Endothelial cell of umbilical vein (primary cell): ENCODE measurements at regions not wholly inside any gene's neighbourhood (a gene's known extent, or its start where the extent isn't known, plus 50 kb on each side); places are given as distances from the start of the nearest gene placed in this dataset.
"Not testable (repeated sequence)": the region's sequence is repeated elsewhere in the genome, so short reads cannot be mapped to it uniquely, and the experiment has no call there.

Experiments used
- BruUV-seq: library from RNA; stranded (reverse); fragments of 400-500 nt; replicated peaks from 2 replicates; lab custom pipeline; 2021; lab: Mats Ljungman, UMichigan
- CTCF ChIA-PET: fragments of 300-600, 350-600 bp; sonication (Branson Sonifier 250); formaldehyde crosslinking; loops from one replicate; lab custom pipeline; 2021; ENCODE audit warnings: antibody characterized with exemption, inconsistent platforms; lab: Charles Lee
- POLR2A ChIA-PET: fragments of 300-600, 350-600 bp; sonication (Branson Sonifier 250); formaldehyde crosslinking; loops from one replicate; lab custom pipeline; 2021; ENCODE audit warnings: antibody characterized with exemption, inconsistent platforms; lab: Charles Lee
- DNase-seq: peaks from one replicate; pipeline ENCODE4 v3.0.0-alpha.2; 2011; ENCODE audit warnings: low read depth, low spot score
- FAIRE-seq: peaks from 2 replicates; lab custom pipeline; 2011; peaks lifted over from hg19 to GRCh38; lab: Jason Lieb, UNC
- H2AFZ ChIP-seq: 2 replicates; pipeline ENCODE4 v1.6.0; 2012; ENCODE audit warnings: low read depth, low read length, control low read depth, inconsistent platforms
- H3K27ac ChIP-seq: 2 replicates; pipeline ENCODE4 v1.5.1; 2011; ENCODE audit warnings: low read depth, mild to moderate bottlenecking, control low read depth, low read length, moderate library complexity; ENCODE audit not compliant: insufficient read depth
- H3K27me3 ChIP-seq, 2 experiments: 2 replicates each; pipeline versions ENCODE4 v1.6.0 to v1.6.1; 2011; ENCODE audit warnings: low read length in 2 of 2, mixed read lengths in 1 of 2; ENCODE audit not compliant: control insufficient read depth in 2 of 2, insufficient read depth in 2 of 2
- H3K36me3 ChIP-seq, 2 experiments: 2 replicates in 1 of 2; 3 replicates in 1 of 2; pipeline ENCODE4 v1.5.1; 2011; ENCODE audit warnings: low read length in 2 of 2, mild to moderate bottlenecking in 1 of 2, moderate library complexity in 1 of 2; ENCODE audit not compliant: control insufficient read depth in 2 of 2, insufficient read depth in 2 of 2; ENCODE audit errors: extremely low read depth in 1 of 2
- H3K4me1 ChIP-seq: 3 replicates; pipeline ENCODE4 v1.5.1; 2011; ENCODE audit warnings: mild to moderate bottlenecking, low read length; ENCODE audit not compliant: control insufficient read depth, insufficient read depth; ENCODE audit errors: extremely low read depth
- H3K4me2 ChIP-seq: 2 replicates; pipeline ENCODE4 v1.6.1; 2011; ENCODE audit warnings: low read length, control low read depth, mixed read lengths; ENCODE audit not compliant: insufficient read depth
- H3K4me3 ChIP-seq, 3 experiments: fragments of 200-600 bp in 1 of 3; sonication (generic), shearing (Covaris generic) in 1 of 3; replicated peaks in 1 of 3; 2 replicates each; pipeline ENCODE4 v1.5.1; 2011 to 2016; ENCODE audit warnings: control low read depth in 3 of 3, low read length in 3 of 3, mild to moderate bottlenecking in 2 of 3, inconsistent platforms in 1 of 3, low read depth in 1 of 3, moderate library complexity in 1 of 3; ENCODE audit not compliant: insufficient read depth in 1 of 3
- H3K79me2 ChIP-seq: 2 replicates; pipeline ENCODE4 v1.6.0; 2012; ENCODE audit warnings: low read length, inconsistent platforms; ENCODE audit not compliant: control insufficient read depth, insufficient read depth
- H3K9ac ChIP-seq: replicated peaks from 2 replicates; pipeline ENCODE3; 2011; ENCODE audit warnings: low read length, control low read depth; ENCODE audit not compliant: insufficient read depth; ENCODE audit errors: extremely low read depth
- H3K9me1 ChIP-seq: replicated peaks from 3 replicates; pipeline ENCODE4 v1.6.0; 2011; ENCODE audit warnings: mild to moderate bottlenecking, low read length; ENCODE audit not compliant: control insufficient read depth, insufficient read depth; ENCODE audit errors: extremely low read depth
- H3K9me3 ChIP-seq: replicated peaks from 2 replicates; pipeline ENCODE4 v1.5.1; 2012; ENCODE audit warnings: low read length, inconsistent platforms; ENCODE audit not compliant: control insufficient read depth, insufficient read depth
- H4K20me1 ChIP-seq: replicated peaks from 2 replicates; pipeline ENCODE3; 2011; ENCODE audit warnings: mild to moderate bottlenecking, low read length; ENCODE audit not compliant: control insufficient read depth, insufficient read depth; ENCODE audit errors: extremely low read depth
- CTCF ChIP-seq, 2 donors: IDR thresholded peaks; 1 replicate in 1 of 2; 2 replicates in 1 of 2; pipeline ENCODE4 v1.5.1; 2011; ENCODE audit warnings: low read length in 2 of 2, mild to moderate bottlenecking in 2 of 2, moderate library complexity in 2 of 2, control low read depth in 1 of 2, inconsistent platforms in 1 of 2, low read depth in 1 of 2; ENCODE audit not compliant: insufficient read depth in 1 of 2; ENCODE audit errors: extremely low read depth in 1 of 2
- EZH2 ChIP-seq: IDR thresholded peaks from 2 replicates; pipeline ENCODE4 v1.6.1; 2012; ENCODE audit warnings: borderline replicate concordance, low read depth, mild to moderate bottlenecking, moderate library complexity, low read length, inconsistent platforms; ENCODE audit not compliant: severe bottlenecking
- FOS ChIP-seq: IDR thresholded peaks from 2 replicates; pipeline ENCODE4 v1.6.1; 2011; ENCODE audit warnings: mild to moderate bottlenecking, low read length, moderate library complexity, borderline replicate concordance; ENCODE audit not compliant: insufficient read depth
- GATA2 ChIP-seq: IDR thresholded peaks from 2 replicates; pipeline ENCODE4 v1.7.0; 2011; ENCODE audit warnings: low read depth, mild to moderate bottlenecking, moderate library complexity, mixed read lengths, low read length; ENCODE audit not compliant: insufficient read length, insufficient read depth
- JUN ChIP-seq: IDR thresholded peaks from 2 replicates; pipeline ENCODE4 v1.6.1; 2011; ENCODE audit warnings: borderline replicate concordance, low read depth; ENCODE audit not compliant: insufficient read length, insufficient read depth
- MAX ChIP-seq: IDR thresholded peaks from 2 replicates; pipeline ENCODE4 v1.6.1; 2011; ENCODE audit not compliant: insufficient read depth, insufficient read length
- POLR2A ChIP-seq: IDR thresholded peaks from 2 replicates; pipeline ENCODE4 v1.6.1; 2012; ENCODE audit warnings: low read depth, mild to moderate bottlenecking, control low read depth, low read length
- POLR2AphosphoS5 ChIP-seq: IDR thresholded peaks from 2 replicates; pipeline ENCODE4 v1.6.1; 2012; ENCODE audit warnings: low read depth, mild to moderate bottlenecking, control low read depth, low read length, moderate library complexity; ENCODE audit not compliant: insufficient read depth
- dilution Hi-C: fragments of 300-500 bp; cut with MboI; formaldehyde crosslinking; loops from one replicate; pipeline ENCODE4 v1.15.0; 2019; ENCODE audit warnings: low sequenced_read_pairs; ENCODE audit not compliant: extremely low pct_ligation_motif_present
- intact Hi-C: fragments of 100-400 bp; cut with micrococcal nuclease; formaldehyde crosslinking; loops from one replicate; pipeline ENCODE4 v1.10.0; 2022

DNA sequence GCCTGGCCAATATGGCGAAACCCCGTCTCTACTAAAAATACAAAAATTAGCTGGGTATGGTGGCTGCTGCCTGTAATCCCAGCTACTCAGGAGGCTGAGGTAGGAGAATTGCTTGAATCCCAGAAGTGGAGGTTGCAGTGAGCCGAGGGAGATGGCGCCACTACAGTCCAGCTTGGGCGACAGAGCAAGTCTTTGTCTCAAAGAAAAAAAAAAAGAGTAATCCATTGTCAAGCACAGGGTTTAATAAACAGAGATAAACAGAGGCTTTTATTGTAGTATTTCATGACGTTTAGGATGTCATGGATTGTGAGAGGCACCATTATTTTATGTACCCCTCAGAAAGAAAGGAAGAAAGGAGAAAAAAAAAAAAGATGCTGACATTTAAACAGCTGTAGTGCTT is 75.2 kb upstream of the RNU2-1 start:
- H3K4me2 ChIP-seq, result no peak overlapping the region
- H3K79me2 ChIP-seq, result no peaks in the 10 kb centered on the region
- BruUV-seq, result no TSS peak
- CTCF ChIA-PET, result interaction anchor here (1.0 to 1.4 kb wide), 3 partner anchors 26 to 137 kb away, joined by 3 to 4 read pairs (median 4); partner anchors contain the start of gene TMEM106A
- no peaks in the 10 kb centered on the region for H3K4me1 ChIP-seq
- H4K20me1 ChIP-seq, result no peaks in the 10 kb centered on the region
- POLR2A ChIA-PET, result no interaction called here
- H3K9me1 ChIP-seq, result no peaks in the 10 kb centered on the region
- H3K27ac ChIP-seq, result no peak overlapping the region
- H3K9me3 ChIP-seq, result no peaks in the 10 kb centered on the region
- H2AFZ ChIP-seq, result no peak overlapping the region
- TF ChIP-seq POLR2A (no peak), EZH2 (no peak), CTCF (IDR thresholded peaks at IDR 0.05; ENCODE audit: extremely low read depth in 1 of 2, insufficient read depth in 1 of 2, low read depth in 1 of 2, low read length in 2 of 2) (no peak), POLR2AphosphoS5 (no peak), GATA2 (no peak), JUN (no peak), FOS (no peak), MAX (no peak)
- H3K27me3 ChIP-seq, result no peaks in the 10 kb centered on the region
- no peak overlapping the region for H3K9ac ChIP-seq
- no peaks in the 10 kb centered on the region for H3K36me3 ChIP-seq
- FAIRE-seq (no peak), DNase-seq (no peak)
- dilution Hi-C loops (no loop called here), intact Hi-C loops (no loop called here)
- H3K4me3 ChIP-seq, result no peak overlapping the region

DNA sequence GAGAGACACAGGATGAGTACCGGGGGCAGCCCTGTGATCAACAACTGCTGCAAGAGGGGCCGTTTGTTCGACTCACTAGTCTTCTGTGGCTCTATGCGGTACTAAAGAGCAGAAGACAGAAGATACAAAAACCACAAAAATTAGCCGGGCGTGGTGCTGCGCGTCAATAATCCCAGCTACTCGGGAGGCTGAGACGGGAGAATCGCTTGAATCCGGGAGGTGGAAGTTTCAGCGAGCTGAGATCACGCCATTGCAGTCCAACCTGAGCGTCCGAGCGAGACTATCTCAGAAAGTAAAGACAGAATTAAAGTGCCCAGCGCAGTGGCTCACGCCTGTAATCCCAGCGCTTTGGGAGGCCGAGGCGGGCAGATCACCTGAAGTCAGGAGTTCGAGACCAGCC is 71.0 kb upstream of the RNU2-1 start:
- CTCF ChIA-PET, dilution Hi-C loops, H3K4me2 ChIP-seq: not testable (repeated sequence)

DNA sequence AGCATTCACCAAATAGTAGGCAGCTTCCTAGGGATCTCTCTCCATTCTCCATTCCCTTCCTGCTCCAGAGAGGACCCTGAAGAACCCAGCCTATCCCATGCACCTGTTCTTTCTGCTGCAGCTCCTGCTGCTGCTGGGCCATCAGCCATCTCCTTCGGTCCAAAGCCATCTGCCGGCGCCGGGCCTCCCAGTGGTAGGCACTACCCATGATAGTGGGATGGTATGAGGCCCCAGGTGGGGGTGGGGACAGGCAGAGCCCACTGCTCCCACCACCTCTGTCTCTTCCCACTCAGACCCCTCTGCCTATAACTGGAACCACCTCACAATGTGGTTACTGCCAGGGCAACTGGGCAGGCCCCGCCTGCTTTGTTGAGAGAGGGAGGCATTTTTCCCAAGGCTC is 69.3 kb upstream of the RNU2-1 start:
- H3K4me1 ChIP-seq, dilution Hi-C loops, H4K20me1 ChIP-seq, H2AFZ ChIP-seq, H3K36me3 ChIP-seq, H3K4me3 ChIP-seq, POLR2A ChIA-PET, intact Hi-C loops, BruUV-seq, H3K9ac ChIP-seq, H3K27me3 ChIP-seq, H3K9me3 ChIP-seq, CTCF ChIA-PET, H3K79me2 ChIP-seq, H3K27ac ChIP-seq, H3K4me2 ChIP-seq, DNase-seq, FAIRE-seq, H3K9me1 ChIP-seq: not testable (repeated sequence)

More for the DNA sequence above, 71.0 kb upstream of the RNU2-1 start:
- intact Hi-C loops, H3K27ac ChIP-seq, H3K4me3 ChIP-seq, H3K9me3 ChIP-seq, H3K9me1 ChIP-seq, FAIRE-seq, H3K36me3 ChIP-seq, H4K20me1 ChIP-seq, BruUV-seq, H3K79me2 ChIP-seq, H2AFZ ChIP-seq, H3K4me1 ChIP-seq, DNase-seq, H3K27me3 ChIP-seq, H3K9ac ChIP-seq, POLR2A ChIA-PET: not testable (repeated sequence)
